ENCODE measurements at regions not wholly inside any gene's neighbourhood (a gene's known extent, or its start where the extent isn't known, plus 50 kb on each side); places are given as distances from the start of the nearest gene placed in this dataset.
A peak's percentile ranks its signal among the peaks of the same experiment; 100 is the strongest.
"Not testable (repeated sequence)": the region's sequence is repeated elsewhere in the genome, so short reads cannot be mapped to it uniquely, and the experiment has no call there.

GRCh38 chr5:17083276-17083675, 134.2 kb upstream of the BASP1 start:
- not testable (repeated sequence) for DNase-seq (ENCODE audit: low spot score)

- no peak for DNase-seq (ENCODE audit: low spot score)
Measured at GRCh38 chr5:17087035-17087434, 130.4 kb upstream of the BASP1 start.

- DNase-seq (ENCODE audit: low spot score) = no peak
Measured at GRCh38 chr5:17088051-17088450, 129.4 kb upstream of the BASP1 start.

GRCh38 chr5:17089001-17089400, 128.4 kb upstream of the BASP1 start:
- DNase-seq (ENCODE audit: low spot score) = no peak

DNA sequence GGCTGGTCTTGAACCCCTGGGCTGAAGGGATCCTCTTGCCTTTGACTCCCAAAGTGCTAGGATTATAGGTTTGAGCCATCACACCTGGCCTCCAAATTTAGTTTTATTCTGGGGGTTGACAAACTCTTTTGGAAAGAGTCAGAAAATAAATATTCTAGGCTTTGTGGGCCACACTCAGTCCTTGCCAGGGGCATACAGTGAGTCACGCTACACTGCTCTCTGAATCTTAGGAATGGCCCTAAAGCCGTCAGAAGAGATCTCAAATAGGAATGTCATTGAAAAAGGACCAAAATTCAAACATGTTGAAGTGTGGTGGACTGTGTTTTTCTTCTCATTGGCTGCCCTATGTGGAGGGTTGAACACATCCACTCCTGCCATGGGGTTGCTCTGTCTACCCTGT, 127.7 kb upstream of the BASP1 start:
- DNase-seq (ENCODE audit: low spot score) = no peak

- no peak for DNase-seq (ENCODE audit: low spot score)
Measured at GRCh38 chr5:17090839-17091238, 126.6 kb upstream of the BASP1 start.

- DNase-seq (ENCODE audit: low spot score) = no peak
Measured at GRCh38 chr5:17094830-17095229, 122.6 kb upstream of the BASP1 start.

- no peak for DNase-seq (ENCODE audit: low spot score)
Measured at GRCh38 chr5:17096952-17097695, 120.3 kb upstream of the BASP1 start.

GRCh38 chr5:17099946-17100345, 117.5 kb upstream of the BASP1 start:
- no peak for DNase-seq (ENCODE audit: low spot score)

DNA sequence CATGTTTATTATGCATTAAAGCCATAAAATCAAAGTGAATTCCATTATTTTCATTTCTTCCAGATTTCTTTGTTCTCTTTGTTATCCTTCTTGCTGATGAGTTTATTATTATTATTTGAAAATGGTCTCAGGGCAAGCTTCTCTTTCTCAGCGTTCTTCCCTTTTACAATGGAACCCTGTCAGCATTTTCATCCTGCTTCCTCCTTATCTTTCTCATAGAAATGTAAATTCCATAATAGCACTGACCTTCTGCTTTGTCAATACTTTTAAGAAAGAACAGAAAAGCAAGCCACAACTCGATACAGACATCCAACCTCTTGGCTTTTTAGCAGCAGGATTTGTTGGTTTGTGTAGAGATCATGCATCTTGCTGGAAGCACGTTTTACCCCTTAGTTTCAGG, 114.0 kb upstream of the BASP1 start:
- no peak for DNase-seq (ENCODE audit: low spot score)

GRCh38 chr5:17105744-17106418, 111.5 kb upstream of the BASP1 start:
- DNase-seq (ENCODE audit: low spot score) = no peak

DNA sequence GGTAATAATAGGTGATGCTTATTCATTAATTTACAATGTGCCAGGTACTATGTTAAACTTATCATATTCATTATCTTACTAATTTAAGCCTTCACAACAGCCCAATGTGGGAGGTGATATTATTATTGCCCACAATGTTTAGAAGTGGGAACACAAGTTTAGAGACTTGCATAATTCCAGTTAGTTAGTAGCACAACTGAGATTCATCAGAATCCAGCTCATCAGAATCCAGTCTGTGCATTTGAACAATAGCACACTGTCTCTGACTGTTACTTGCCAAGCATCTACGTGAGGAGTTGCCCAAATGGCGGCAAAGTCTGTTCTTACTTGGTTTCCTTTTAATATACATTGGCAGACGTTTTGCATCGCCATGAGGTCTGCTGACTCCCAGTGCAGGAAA, 110.9 kb upstream of the BASP1 start:
- DNase-seq (ENCODE audit: low spot score) = no peak

DNA sequence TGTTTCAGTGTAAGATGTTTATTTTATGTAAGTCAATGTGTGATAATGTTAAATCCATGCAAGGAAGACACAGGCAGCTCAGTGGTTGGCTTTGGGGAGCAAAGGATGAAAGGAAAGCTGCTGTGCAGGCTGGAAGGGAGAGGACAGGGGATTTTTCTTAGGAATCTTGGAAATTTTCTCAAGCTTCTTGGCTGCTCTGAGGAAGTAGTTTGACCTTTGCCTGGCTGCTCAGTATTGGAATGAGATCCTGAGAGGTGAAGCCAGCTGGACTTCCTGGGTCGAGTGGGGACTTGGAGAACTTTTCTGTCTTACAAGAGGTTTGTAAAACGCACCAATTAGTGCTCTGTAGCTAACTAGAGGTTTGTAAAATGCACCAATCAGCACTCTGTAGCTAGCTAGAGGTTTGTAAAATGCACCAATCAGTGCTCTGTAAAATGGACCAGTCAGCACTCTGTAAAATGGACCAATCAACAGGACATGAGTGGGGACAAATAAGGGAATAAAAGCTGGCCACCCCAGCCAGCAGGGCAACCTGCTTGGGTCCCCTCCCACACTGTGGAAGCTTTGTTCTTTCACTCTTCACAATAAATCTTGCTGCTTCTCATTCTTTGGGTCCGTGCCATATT, 105.2 kb upstream of the BASP1 start:
- DNase-seq (ENCODE audit: low spot score) = not testable (repeated sequence)

DNA sequence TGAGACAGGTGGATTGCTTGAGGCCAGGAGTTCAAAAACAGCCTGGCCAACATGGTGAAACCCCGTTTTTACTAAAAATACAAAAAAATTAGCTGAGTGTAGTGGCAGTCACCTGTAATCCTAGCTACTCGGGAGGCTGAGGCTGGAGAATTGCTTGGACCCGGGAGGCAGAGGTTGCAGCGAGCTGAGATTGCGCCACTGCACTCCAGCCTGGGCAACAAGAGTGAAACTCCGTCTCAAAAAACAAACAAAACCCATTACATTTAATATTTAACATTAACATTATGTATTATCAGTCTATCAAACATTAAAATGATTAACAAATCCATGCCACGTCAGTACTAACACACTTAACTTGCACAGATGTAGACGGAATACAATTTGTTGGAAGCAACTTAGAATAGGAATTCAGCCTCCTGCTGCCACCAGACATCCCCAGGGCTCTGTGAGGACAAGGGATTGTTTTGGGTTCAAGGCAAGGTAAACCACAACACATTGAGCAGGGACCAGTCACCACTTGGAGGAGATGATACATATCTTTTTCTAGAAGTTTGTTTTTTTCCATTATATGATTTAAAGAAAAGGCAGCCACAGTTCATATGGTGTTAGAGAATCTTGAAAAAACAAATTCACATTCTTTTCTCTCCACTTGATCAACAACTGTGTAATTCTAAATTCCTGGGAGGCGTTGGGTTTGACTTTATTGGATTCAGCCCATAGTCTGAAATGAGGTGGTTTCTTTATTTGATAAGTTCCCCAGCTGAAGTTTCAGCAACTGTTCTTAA, 104.1 kb upstream of the BASP1 start:
- no peak for DNase-seq (ENCODE audit: low spot score)

- no peak for DNase-seq (ENCODE audit: low spot score)
Measured at GRCh38 chr5:17114233-17114632, 103.2 kb upstream of the BASP1 start.

GRCh38 chr5:17114715-17115599, 102.5 kb upstream of the BASP1 start:
- DNase-seq (ENCODE audit: low spot score) = no peak

DNA sequence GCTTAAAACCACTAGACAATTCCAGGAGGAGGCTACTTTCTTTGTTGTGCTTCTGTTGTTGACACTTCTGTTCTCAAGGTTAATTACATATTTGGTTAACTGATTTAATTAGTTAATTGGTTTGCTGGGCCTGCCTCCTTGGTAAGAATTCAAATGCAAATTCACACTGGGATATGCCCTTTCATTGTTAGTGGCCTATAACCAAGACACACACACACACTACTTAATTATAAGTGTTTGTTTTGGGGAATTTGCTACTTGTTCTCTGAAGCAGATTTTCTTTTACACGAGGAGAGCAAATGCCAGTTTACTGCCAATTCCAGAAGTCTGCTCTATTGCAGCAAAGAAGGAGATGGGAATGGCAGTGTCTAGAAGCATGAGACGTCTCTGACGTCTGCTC, 101.6 kb upstream of the BASP1 start:
- DNase-seq (ENCODE audit: low spot score) = no peak

- DNase-seq (ENCODE audit: low spot score) = peak; percentile 25
Measured at GRCh38 chr5:17118631-17119030, 98.8 kb upstream of the BASP1 start.

- DNase-seq (ENCODE audit: low spot score) = no peak
Measured at GRCh38 chr5:17120209-17120608, 97.2 kb upstream of the BASP1 start.

- no peak for DNase-seq (ENCODE audit: low spot score)
Measured at GRCh38 chr5:17121776-17122175, 95.7 kb upstream of the BASP1 start.

- no peak for DNase-seq (ENCODE audit: low spot score)
Measured at GRCh38 chr5:17123010-17123409, 94.4 kb upstream of the BASP1 start.

DNA sequence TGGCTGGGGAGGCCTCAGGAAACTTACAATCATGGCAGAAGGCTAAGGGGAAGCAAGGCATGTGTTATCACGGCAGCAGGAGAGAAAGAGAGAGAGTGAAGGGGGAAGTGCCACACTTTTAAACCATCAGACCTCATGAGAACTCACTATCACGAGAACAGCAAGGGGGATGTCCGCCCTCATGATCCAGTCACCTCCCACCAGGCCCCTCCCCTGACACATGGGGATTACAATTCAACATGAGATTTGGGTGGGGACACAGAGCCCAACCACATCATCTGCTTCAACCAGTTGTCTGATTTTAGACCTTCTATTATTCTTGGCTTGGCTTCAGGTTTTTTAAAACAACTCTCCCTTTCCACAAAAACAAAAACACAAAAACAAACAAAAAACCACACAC, 93.7 kb upstream of the BASP1 start:
- DNase-seq (ENCODE audit: low spot score) = not testable (repeated sequence)
